Nephron progenitor cell (in vitro differentiated cells): ENCODE measurements at regions not wholly inside any gene's neighbourhood (a gene's known extent, or its start where the extent isn't known, plus 50 kb on each side); places are given as distances from the start of the nearest gene placed in this dataset.

ENCODE experiments used
- DNase-seq: peaks from one replicate; pipeline ENCODE4 v3.0.0; 2021
- H3K27ac Mint-ChIP-seq: 2 replicates; pipeline ENCODE4 v1.8.0; 2021; ENCODE audit warnings: mild to moderate bottlenecking, moderate library complexity, mixed read lengths
- H3K27me3 Mint-ChIP-seq: 2 replicates; pipeline ENCODE4 v1.8.0; 2021; ENCODE audit warnings: mild to moderate bottlenecking, low read depth, mixed read lengths; ENCODE audit not compliant: poor library complexity
- H3K36me3 Mint-ChIP-seq: 2 replicates; pipeline ENCODE4 v1.8.0; 2021; ENCODE audit warnings: low read depth, mixed read lengths
- H3K4me1 Mint-ChIP-seq: 2 replicates; pipeline ENCODE4 v1.8.0; 2021; ENCODE audit warnings: mixed read lengths
- H3K4me3 Mint-ChIP-seq: 2 replicates; pipeline ENCODE4 v1.8.0; 2021; ENCODE audit warnings: mild to moderate bottlenecking, moderate library complexity, mixed read lengths
- H3K9me3 Mint-ChIP-seq: 2 replicates; pipeline ENCODE4 v1.8.0; 2021; ENCODE audit warnings: mild to moderate bottlenecking, moderate library complexity, mixed read lengths
- CTCF ChIP-seq: fragments of 200-600 bp; sonication (generic); IDR thresholded peaks from 2 replicates; pipeline ENCODE4 v1.5.0; 2021; ENCODE audit warnings: antibody characterized with exemption

DNA sequence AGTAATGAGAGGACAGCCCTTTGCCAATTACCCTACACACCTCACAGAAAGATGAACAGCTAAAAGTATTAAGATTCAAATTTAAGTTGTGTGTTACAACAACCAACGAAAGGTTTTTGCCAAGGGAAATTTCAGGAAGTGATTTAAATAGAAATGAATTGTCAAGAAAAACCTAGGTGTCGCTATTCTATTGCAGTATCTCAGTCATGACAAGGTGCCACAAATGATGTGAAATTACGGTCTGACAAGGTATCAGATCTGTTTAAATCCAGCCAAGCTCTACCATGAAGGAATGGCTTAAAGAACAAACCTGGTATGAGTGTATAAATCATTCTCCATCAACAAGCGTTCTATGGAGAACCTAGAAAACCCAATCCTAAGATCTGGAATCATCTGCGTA is 189.7 kb downstream of the ATPSCKMT start:
- Mint-ChIP-seq H3K27me3 (peaks cover 6% of the 10 kb centered on the region), H3K27ac (no peak overlapping the region), H3K4me3 (no peak overlapping the region), H3K4me1 (peaks cover 17% of the 10 kb centered on the region), H3K36me3 (no peaks in the 10 kb centered on the region), H3K9me3 (peaks cover 4% of the 10 kb centered on the region)
- no peak for DNase-seq
- no peak for TF ChIP-seq CTCF

DNA sequence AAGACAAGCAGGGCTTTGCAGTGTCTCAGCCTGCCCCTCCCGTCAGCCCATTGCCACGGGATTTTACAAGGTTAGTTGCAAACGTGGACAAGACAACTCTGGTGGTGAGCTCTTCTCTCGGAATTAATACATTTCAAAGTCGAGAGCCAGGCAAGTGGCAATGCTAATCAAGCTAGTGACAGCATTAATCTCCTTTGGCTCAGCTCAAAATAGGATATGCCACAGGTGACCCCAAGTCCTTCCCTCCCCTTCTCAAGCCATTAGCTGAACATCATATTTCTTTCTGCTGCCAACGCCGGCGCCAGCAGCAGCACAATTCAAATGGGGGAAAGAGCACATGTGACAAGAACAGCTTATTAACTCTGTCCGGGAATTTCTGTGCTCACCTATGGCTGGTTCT is 190.1 kb downstream of the ATPSCKMT start:
- Mint-ChIP-seq H3K27me3 (peaks cover 6% of the 10 kb centered on the region), H3K36me3 (no peaks in the 10 kb centered on the region), H3K9me3 (no peaks in the 10 kb centered on the region), H3K4me1 (peaks cover 17% of the 10 kb centered on the region), H3K4me3 (no peak overlapping the region), H3K27ac (no peak overlapping the region)
- DNase-seq: no peak
- no peak for TF ChIP-seq CTCF

DNA sequence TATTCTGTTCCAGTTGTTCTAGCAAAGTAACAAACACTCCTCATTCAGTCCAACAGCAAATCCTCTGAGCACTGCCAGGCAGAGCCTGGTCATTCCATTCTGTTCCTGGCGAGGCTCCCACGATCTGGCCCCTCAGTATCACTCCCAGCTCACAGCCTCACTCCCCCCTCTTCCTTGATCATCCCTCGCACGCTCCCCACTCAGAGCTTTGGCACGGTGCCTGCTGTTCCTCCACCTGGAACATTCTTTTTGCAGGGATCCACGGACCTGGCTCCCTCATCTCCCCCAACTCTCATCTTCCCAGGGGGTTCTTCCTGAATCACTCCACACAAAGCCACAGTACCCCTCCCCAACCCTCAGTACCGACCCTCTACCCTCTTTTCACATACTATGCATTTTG is 192.3 kb downstream of the ATPSCKMT start:
- Mint-ChIP-seq H3K27ac (no peak overlapping the region), H3K4me3 (no peak overlapping the region), H3K4me1 (peaks cover 17% of the 10 kb centered on the region), H3K27me3 (peaks cover 2% of the 10 kb centered on the region), H3K36me3 (peaks cover 6% of the 10 kb centered on the region), H3K9me3 (peaks cover 7% of the 10 kb centered on the region)
- DNase-seq: no peak
- TF ChIP-seq CTCF: no peak

DNA sequence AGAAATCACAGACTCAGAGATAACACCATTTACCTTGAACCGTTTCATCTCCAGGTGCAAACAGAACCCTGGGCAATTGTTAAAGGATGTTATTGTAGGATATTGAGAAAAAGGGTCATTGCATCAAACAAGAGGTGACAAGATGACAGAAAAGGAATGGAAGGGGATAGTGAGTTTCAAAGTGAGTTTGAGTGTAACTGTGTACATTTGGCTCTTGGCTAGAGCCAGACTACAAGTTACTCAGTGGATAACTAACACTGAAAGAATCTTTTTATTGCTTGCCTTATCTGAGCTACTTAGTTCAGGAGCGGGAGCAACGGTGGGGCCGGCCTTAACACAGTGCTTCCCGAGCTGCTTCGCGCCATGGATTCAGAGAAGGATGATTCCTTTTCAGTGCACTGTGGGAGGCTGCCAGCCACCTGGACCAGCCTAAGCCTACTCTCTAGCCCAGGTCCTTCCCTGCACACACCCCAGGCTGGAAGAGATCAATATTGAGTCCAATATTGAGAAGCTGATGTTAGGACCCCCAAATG is 193.4 kb downstream of the ATPSCKMT start:
- Mint-ChIP-seq H3K27ac (peak overlapping the region; percentile 68), H3K4me3 (no peak overlapping the region), H3K4me1 (peaks cover 17% of the 10 kb centered on the region), H3K27me3 (peaks cover 2% of the 10 kb centered on the region), H3K36me3 (peaks cover 7% of the 10 kb centered on the region), H3K9me3 (peaks cover 18% of the 10 kb centered on the region)
- DNase-seq: no peak
- TF ChIP-seq CTCF: no peak

DNA sequence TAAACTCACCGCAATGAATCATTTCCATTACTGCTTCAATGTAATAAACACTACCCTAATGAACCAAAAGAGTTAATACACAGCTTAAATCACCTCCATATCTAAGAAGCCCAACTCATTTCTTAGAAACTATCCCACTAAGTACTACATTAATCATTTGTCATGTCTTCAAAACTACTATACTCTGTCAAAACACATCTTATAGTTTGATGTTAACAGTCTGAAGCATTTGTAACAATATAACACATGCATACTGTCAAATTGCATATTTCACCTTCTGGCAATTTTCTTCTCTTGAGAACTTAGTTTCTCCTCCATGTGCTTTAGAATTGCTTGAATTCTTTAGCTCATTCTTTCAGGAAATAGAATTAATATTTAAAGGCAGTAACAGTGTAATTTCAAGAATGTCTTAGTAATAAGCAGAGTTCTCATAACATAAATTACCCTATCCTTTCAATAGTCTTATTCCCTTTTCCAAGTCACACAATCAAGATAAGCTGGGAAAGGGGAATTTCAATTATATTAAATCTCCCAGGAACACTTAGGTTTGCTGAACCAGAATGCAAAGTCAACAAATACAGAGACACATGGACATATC is 199.7 kb downstream of the ATPSCKMT start:
- TF ChIP-seq CTCF: no peak

GRCh38 chr5:10046676-10047075 is 203.0 kb downstream of the ATPSCKMT start:
- DNase-seq: no peak
- Mint-ChIP-seq H3K4me1 (no peaks in the 10 kb centered on the region), H3K27me3 (peaks cover 4% of the 10 kb centered on the region), H3K36me3 (no peaks in the 10 kb centered on the region), H3K27ac (no peak overlapping the region), H3K4me3 (no peak overlapping the region), H3K9me3 (peaks cover 24% of the 10 kb centered on the region)
- TF ChIP-seq CTCF: no peak

More for the DNA sequence above, 199.7 kb downstream of the ATPSCKMT start:
- no peak overlapping the region for H3K4me3 Mint-ChIP-seq
- H3K9me3 Mint-ChIP-seq: peaks cover 38% of the 10 kb centered on the region
- no peak overlapping the region for H3K27ac Mint-ChIP-seq
- no peak for DNase-seq
- H3K4me1 Mint-ChIP-seq: no peaks in the 10 kb centered on the region
- peaks cover 7% of the 10 kb centered on the region for H3K36me3 Mint-ChIP-seq
- peaks cover 4% of the 10 kb centered on the region for H3K27me3 Mint-ChIP-seq
